Smooth muscle cell (in vitro differentiated cells): ENCODE measurements at regions not wholly inside any gene's neighbourhood (a gene's known extent, or its start where the extent isn't known, plus 50 kb on each side); places are given as distances from the start of the nearest gene placed in this dataset.

Experiments used
- DNase-seq: peaks from one replicate; lab custom pipeline; 2025; ENCODE audit not compliant: unreplicated experiment; lab: John Stamatoyannopoulos, UW
- H2AFZ ChIP-seq: fragments of 200-600 bp; sonication (generic); 2 replicates; pipeline ENCODE4 v1.6.0; 2016; ENCODE audit warnings: antibody characterized with exemption, low read depth, mild to moderate bottlenecking
- H3F3A ChIP-seq: fragments of 200-600 bp; sonication (generic); 2 replicates; pipeline ENCODE4 v1.6.0; 2017; ENCODE audit warnings: antibody characterized with exemption, low read depth
- H3K27ac ChIP-seq: fragments of 200-600 bp; sonication (generic); 2 replicates; pipeline ENCODE4 v1.5.1; 2016; ENCODE audit warnings: low read depth, mild to moderate bottlenecking
- H3K27me3 ChIP-seq: fragments of 200-600 bp; sonication (generic); 2 replicates; pipeline ENCODE4 v1.6.1; 2016; ENCODE audit warnings: low read depth, mild to moderate bottlenecking
- H3K36me3 ChIP-seq: fragments of 200-600 bp; sonication (generic); 2 replicates; pipeline ENCODE4 v1.5.1; 2016; ENCODE audit warnings: low read depth
- H3K4me1 ChIP-seq: fragments of 200-600 bp; sonication (generic); 2 replicates; pipeline ENCODE4 v1.5.1; 2016; ENCODE audit warnings: low read depth
- H3K4me2 ChIP-seq: fragments of 200-600 bp; sonication (generic); 2 replicates; pipeline ENCODE4 v1.6.0; 2016; ENCODE audit warnings: mild to moderate bottlenecking
- H3K4me3 ChIP-seq: fragments of 200-600 bp; sonication (generic); 2 replicates; pipeline ENCODE4 v1.5.1; 2016; ENCODE audit warnings: mild to moderate bottlenecking
- H3K79me2 ChIP-seq: fragments of 200-600 bp; sonication (generic); 2 replicates; pipeline ENCODE4 v1.6.0; 2016; ENCODE audit warnings: low read depth, mild to moderate bottlenecking
- H3K9ac ChIP-seq: fragments of 200-600 bp; sonication (generic); 2 replicates; pipeline ENCODE4 v1.6.0; 2016; ENCODE audit warnings: low read depth
- H3K9me3 ChIP-seq: fragments of 200-600 bp; sonication (generic); replicated peaks from 2 replicates; pipeline ENCODE4 v1.5.1; 2016; ENCODE audit warnings: low read depth
- H4K20me1 ChIP-seq: fragments of 200-600 bp; sonication (generic); 2 replicates; pipeline ENCODE4 v1.6.0; 2016; ENCODE audit warnings: low read depth
- whole genome bisulfite sequencing: methylation state at CpG from one replicate; pipeline ENCODE4 v1.1.7; 2016; ENCODE audit warnings: low lambda C conversion rate; 5-methylcytosine and 5-hydroxymethylcytosine counted together
- TF ChIP-seq, protein P1 (sequence below): fragments of 200-600 bp; sonication (generic); IDR thresholded peaks from 2 replicates; pipeline ENCODE4 v1.5.1; 2017; ENCODE audit warnings: borderline replicate concordance, mild to moderate bottlenecking, antibody characterized with exemption; ENCODE audit not compliant: insufficient read depth, poor library complexity, severe bottlenecking

DNA sequence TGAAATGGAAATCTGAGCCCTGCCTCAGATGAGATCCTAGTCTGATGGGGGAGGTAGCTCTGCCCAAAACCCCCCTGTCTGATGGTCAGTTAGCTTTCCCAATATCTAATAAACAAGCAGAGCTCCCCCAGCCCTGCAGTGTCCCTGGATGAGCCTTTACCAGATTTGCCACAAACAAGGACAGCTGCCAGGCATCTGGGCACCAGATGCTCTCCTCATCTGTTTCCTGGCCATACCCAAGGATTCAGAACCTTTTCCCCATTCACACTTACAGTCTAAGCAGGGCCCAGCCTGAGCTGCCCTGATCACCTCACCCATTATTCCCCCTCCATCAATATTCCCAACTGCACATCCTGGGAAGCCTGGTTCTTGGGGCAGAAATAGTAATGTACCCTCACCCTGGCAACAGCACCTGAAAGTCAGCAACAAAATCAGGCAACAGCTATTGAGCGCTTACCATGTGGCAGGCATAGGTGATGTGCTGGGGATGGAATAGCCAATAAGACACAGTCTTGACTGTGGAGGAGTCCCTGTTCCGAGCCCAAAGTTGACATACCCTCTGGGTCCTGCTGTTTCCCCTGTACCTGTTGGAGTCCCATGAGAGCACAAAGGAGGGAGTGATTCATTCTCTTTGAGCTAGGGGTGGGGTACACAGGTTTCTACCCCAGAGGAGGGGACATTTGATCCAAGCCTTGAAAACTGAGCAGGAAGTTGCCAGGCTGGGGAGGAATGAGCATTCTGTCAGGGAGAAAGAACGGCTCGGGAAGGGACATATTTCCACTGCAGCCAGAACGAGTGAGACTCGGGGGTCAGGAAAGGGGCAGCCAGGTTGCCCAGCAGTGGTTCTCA, 147.4 kb downstream of the TMEM132E start:
- no peak overlapping the region for H2AFZ ChIP-seq
- no peaks in the 10 kb centered on the region for H3K9me3 ChIP-seq
- no peaks in the 10 kb centered on the region for H4K20me1 ChIP-seq
- peaks cover 21% of the 10 kb centered on the region for H3K27me3 ChIP-seq
- H3K9ac ChIP-seq = no peak overlapping the region
- no peaks in the 10 kb centered on the region for H3K4me1 ChIP-seq
- TF ChIP-seq, protein P1, sequence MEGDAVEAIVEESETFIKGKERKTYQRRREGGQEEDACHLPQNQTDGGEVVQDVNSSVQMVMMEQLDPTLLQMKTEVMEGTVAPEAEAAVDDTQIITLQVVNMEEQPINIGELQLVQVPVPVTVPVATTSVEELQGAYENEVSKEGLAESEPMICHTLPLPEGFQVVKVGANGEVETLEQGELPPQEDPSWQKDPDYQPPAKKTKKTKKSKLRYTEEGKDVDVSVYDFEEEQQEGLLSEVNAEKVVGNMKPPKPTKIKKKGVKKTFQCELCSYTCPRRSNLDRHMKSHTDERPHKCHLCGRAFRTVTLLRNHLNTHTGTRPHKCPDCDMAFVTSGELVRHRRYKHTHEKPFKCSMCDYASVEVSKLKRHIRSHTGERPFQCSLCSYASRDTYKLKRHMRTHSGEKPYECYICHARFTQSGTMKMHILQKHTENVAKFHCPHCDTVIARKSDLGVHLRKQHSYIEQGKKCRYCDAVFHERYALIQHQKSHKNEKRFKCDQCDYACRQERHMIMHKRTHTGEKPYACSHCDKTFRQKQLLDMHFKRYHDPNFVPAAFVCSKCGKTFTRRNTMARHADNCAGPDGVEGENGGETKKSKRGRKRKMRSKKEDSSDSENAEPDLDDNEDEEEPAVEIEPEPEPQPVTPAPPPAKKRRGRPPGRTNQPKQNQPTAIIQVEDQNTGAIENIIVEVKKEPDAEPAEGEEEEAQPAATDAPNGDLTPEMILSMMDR = no peak
- no peak overlapping the region for H3K4me2 ChIP-seq
- DNase-seq = no peak
- H3F3A ChIP-seq = no peaks in the 10 kb centered on the region
- no peak overlapping the region for H3K4me3 ChIP-seq
- WGBS = 90% methylated on average over 6 of the region's 6 CpGs
- H3K36me3 ChIP-seq = no peaks in the 10 kb centered on the region
- H3K27ac ChIP-seq = no peak overlapping the region
- no peaks in the 10 kb centered on the region for H3K79me2 ChIP-seq

GRCh38 chr17:34725725-34726124, 146.3 kb downstream of the TMEM132E start:
- H3K79me2 ChIP-seq = no peaks in the 10 kb centered on the region
- no peaks in the 10 kb centered on the region for H3K4me1 ChIP-seq
- H2AFZ ChIP-seq = no peak overlapping the region
- TF ChIP-seq, protein P1 = no peak
- no peak overlapping the region for H3K27ac ChIP-seq
- H4K20me1 ChIP-seq = no peaks in the 10 kb centered on the region
- no peak overlapping the region for H3K9ac ChIP-seq
- no peaks in the 10 kb centered on the region for H3F3A ChIP-seq
- H3K9me3 ChIP-seq = no peaks in the 10 kb centered on the region
- WGBS = 75% methylated on average over 3 of the region's 3 CpGs
- no peak for DNase-seq
- H3K36me3 ChIP-seq = no peaks in the 10 kb centered on the region
- H3K27me3 ChIP-seq = peaks cover 17% of the 10 kb centered on the region
- no peak overlapping the region for H3K4me3 ChIP-seq
- H3K4me2 ChIP-seq = no peak overlapping the region

GRCh38 chr17:34725008-34725407, 145.6 kb downstream of the TMEM132E start:
- Histone ChIP-seq H3K4me3 (no peak overlapping the region), H2AFZ (no peak overlapping the region), H3K9ac (no peak overlapping the region), H3K27me3 (peaks cover 16% of the 10 kb centered on the region), H3K27ac (no peak overlapping the region), H4K20me1 (no peaks in the 10 kb centered on the region), H3K4me1 (no peaks in the 10 kb centered on the region), H3F3A (no peaks in the 10 kb centered on the region), H3K4me2 (no peak overlapping the region), H3K79me2 (no peaks in the 10 kb centered on the region), H3K36me3 (no peaks in the 10 kb centered on the region), H3K9me3 (no peaks in the 10 kb centered on the region)
- TF ChIP-seq, protein P1 = no peak
- DNase-seq = no peak
- 78% methylated on average over 2 of the region's 2 CpGs for WGBS

- H3K36me3 ChIP-seq = no peaks in the 10 kb centered on the region
- no peaks in the 10 kb centered on the region for H3K9me3 ChIP-seq
- H3F3A ChIP-seq = no peaks in the 10 kb centered on the region
- 94% methylated on average over 10 of the region's 10 CpGs for WGBS
- no peaks in the 10 kb centered on the region for H3K79me2 ChIP-seq
- no peak overlapping the region for H3K4me3 ChIP-seq
- H2AFZ ChIP-seq = no peak overlapping the region
- no peak overlapping the region for H3K9ac ChIP-seq
- H3K4me2 ChIP-seq = no peak overlapping the region
- no peaks in the 10 kb centered on the region for H3K4me1 ChIP-seq
- H4K20me1 ChIP-seq = no peaks in the 10 kb centered on the region
- DNase-seq = no peak
- no peak overlapping the region for H3K27ac ChIP-seq
- TF ChIP-seq, protein P1 = no peak
- H3K27me3 ChIP-seq = peaks cover 16% of the 10 kb centered on the region
These were observed 144.5 kb downstream of the TMEM132E start for GRCh38 chr17:34723875-34724274.
